HCT116 (cell line): ENCODE measurements at regions not wholly inside any gene's neighbourhood (a gene's known extent, or its start where the extent isn't known, plus 50 kb on each side); places are given as distances from the start of the nearest gene placed in this dataset.

Source experiments
- ATAC-seq: fragments of 200-7000 bp; cut with Tn5 transposase; 2 replicates; pipeline ENCODE4 v1.9.1; 2020; ENCODE audit warnings: mild to moderate bottlenecking, moderate library complexity
- BruUV-seq: library from RNA; stranded (reverse); fragments of 400-500 nt; replicated peaks from 2 replicates; lab custom pipeline; 2021; lab: Mats Ljungman, UMichigan
- CTCF ChIA-PET: fragments of 300-600 bp; sonication (Branson Sonifier 250); formaldehyde crosslinking; loops from one replicate; lab custom pipeline; 2021; ENCODE audit warnings: antibody characterized with exemption; lab: Charles Lee
- POLR2A ChIA-PET: fragments of 300-600, 350-600 bp; sonication (Branson Sonifier 250); formaldehyde crosslinking; loops from one replicate; lab custom pipeline; 2021; ENCODE audit warnings: antibody characterized with exemption; lab: Charles Lee
- RAD21 ChIA-PET, 2 experiments: fragments of 300-600 bp; sonication (Branson Sonifier 250); formaldehyde crosslinking; loops; one replicate each; lab custom pipeline; 2023; ENCODE audit warnings: low total read pairs in 2 of 2; ENCODE audit not compliant: uncharacterized antibody in 2 of 2, unreplicated experiment in 2 of 2, low non-redundant PET in 1 of 2; lab: Charles Lee
- DNase-seq: peaks from one replicate; pipeline ENCODE4 v3.0.0-alpha.2; 2010; ENCODE audit warnings: low read depth, low spot score
- H2AFZ ChIP-seq: fragments of 200-600 bp; shearing (Covaris generic), sonication (generic); 2 replicates; pipeline ENCODE4 v1.6.1; 2017; ENCODE audit warnings: low read depth, mixed run types, mixed read lengths, antibody characterized with exemption, low read length; ENCODE audit not compliant: poor library complexity, severe bottlenecking
- H3K27ac ChIP-seq: 2 replicates; pipeline ENCODE4 v1.5.1; 2012; ENCODE audit warnings: low read depth, low read length
- H3K27me3 ChIP-seq: fragments of 200-600 bp; sonication (generic); 2 replicates; pipeline ENCODE4 v1.6.1; 2016; ENCODE audit warnings: mixed run types, low read length, mixed read lengths; ENCODE audit not compliant: insufficient read depth
- H3K36me3 ChIP-seq, 2 experiments: fragments of 200-500 bp in 1 of 2; fragments of 200-600 bp in 1 of 2; sonication (Bioruptor generic) in 1 of 2; sonication (generic) in 1 of 2; 2 replicates each; pipeline versions ENCODE4 v1.5.1 to v1.6.1; 2014 to 2016; ENCODE audit warnings: low read length in 2 of 2, inconsistent platforms in 1 of 2, mixed read lengths in 1 of 2, mixed run types in 1 of 2; ENCODE audit not compliant: insufficient read depth in 2 of 2, control insufficient read depth in 1 of 2
- H3K4me1 ChIP-seq, 2 experiments: fragments of 200-600 bp in 1 of 2; sonication (generic) in 1 of 2; 2 replicates each; pipeline versions ENCODE4 v1.5.1 to v1.6.1; 2012 to 2017; ENCODE audit warnings: low read length in 2 of 2, inconsistent platforms in 1 of 2, mild to moderate bottlenecking in 1 of 2, mixed read lengths in 1 of 2, mixed run types in 1 of 2, moderate library complexity in 1 of 2; ENCODE audit not compliant: insufficient read depth in 2 of 2, control insufficient read depth in 1 of 2
- H3K4me2 ChIP-seq: fragments of 200-600 bp; sonication (generic); 2 replicates; pipeline ENCODE4 v1.6.1; 2017; ENCODE audit warnings: mixed run types, low read length, mixed read lengths
- H3K4me3 ChIP-seq, 2 experiments: fragments of 200-600 bp in 1 of 2; sonication (generic) in 1 of 2; replicated peaks in 1 of 2; 2 replicates each; pipeline ENCODE4 v1.5.1; 2011 to 2016; ENCODE audit warnings: low read length in 2 of 2, control low read depth in 1 of 2, low read depth in 1 of 2, mild to moderate bottlenecking in 1 of 2, mixed read lengths in 1 of 2, mixed run types in 1 of 2
- H3K79me2 ChIP-seq: fragments of 200-600 bp; sonication (generic); 2 replicates; pipeline ENCODE4 v1.6.1; 2017; ENCODE audit warnings: mild to moderate bottlenecking, mixed run types, low read length, moderate library complexity, mixed read lengths; ENCODE audit not compliant: insufficient read depth
- H3K9ac ChIP-seq: fragments of 200-600 bp; sonication (generic); 2 replicates; pipeline ENCODE4 v1.6.1; 2016; ENCODE audit warnings: low read length, mixed read lengths
- H3K9me2 ChIP-seq: fragments of 200-600 bp; sonication (generic), shearing (Covaris generic); 2 replicates; pipeline ENCODE4 v1.6.1; 2017; ENCODE audit warnings: mixed run types, mild to moderate bottlenecking, moderate library complexity; ENCODE audit not compliant: insufficient read depth
- H3K9me3 ChIP-seq, 2 experiments: fragments of 200-500 bp in 1 of 2; fragments of 200-600 bp in 1 of 2; sonication (Bioruptor generic) in 1 of 2; sonication (generic) in 1 of 2; 2 replicates each; pipeline ENCODE4 v1.6.1; 2014 to 2017; ENCODE audit warnings: low read length in 2 of 2, mixed read lengths in 2 of 2, inconsistent platforms in 1 of 2, low read depth in 1 of 2, mild to moderate bottlenecking in 1 of 2, mixed run types in 1 of 2, moderate library complexity in 1 of 2; ENCODE audit not compliant: control insufficient read depth in 1 of 2, insufficient read depth in 1 of 2
- H4K20me1 ChIP-seq: fragments of 200-600 bp; sonication (generic), shearing (Covaris generic); 2 replicates; pipeline ENCODE4 v1.6.1; 2017; ENCODE audit warnings: mixed run types, mild to moderate bottlenecking, moderate library complexity; ENCODE audit not compliant: insufficient read depth
- CTCF ChIP-seq, 3 experiments: fragments of 200-600 bp in 1 of 3; sonication (generic) in 1 of 3; IDR thresholded peaks in 2 of 3; conservative IDR thresholded peaks in 1 of 3; 2 replicates each; pipeline ENCODE4 v1.5.1; 2012 to 2017; ENCODE audit warnings: low read depth in 2 of 3, low read length in 2 of 3, antibody characterized with exemption in 1 of 3, borderline replicate concordance in 1 of 3, control low read depth in 1 of 3, mild to moderate bottlenecking in 1 of 3, mixed read lengths in 1 of 3, mixed run types in 1 of 3, moderate library complexity in 1 of 3; ENCODE audit not compliant: insufficient read depth in 1 of 3
- EZH2phosphoT487 ChIP-seq: fragments of 200-600 bp; IDR thresholded peaks from 2 replicates; pipeline ENCODE4 v1.6.1; 2018; ENCODE audit warnings: antibody characterized with exemption, borderline replicate concordance
- JUND ChIP-seq: IDR thresholded peaks from 2 replicates; pipeline ENCODE4 v1.6.1; 2012
- POLR2A ChIP-seq: IDR thresholded peaks from 2 replicates; pipeline ENCODE4 v1.7.0; 2011; ENCODE audit warnings: borderline replicate concordance; ENCODE audit not compliant: insufficient read depth, insufficient read length; ENCODE audit errors: extremely low read depth
- RAD21 ChIP-seq: IDR thresholded peaks from 2 replicates; pipeline ENCODE4 v1.6.1; 2012; ENCODE audit warnings: low read depth, mild to moderate bottlenecking
- SP1 ChIP-seq: IDR thresholded peaks from 2 replicates; pipeline ENCODE4 v1.6.1; 2012; ENCODE audit warnings: low read depth
- SRF ChIP-seq: IDR thresholded peaks from 2 replicates; pipeline ENCODE4 v1.6.1; 2012; ENCODE audit warnings: low read depth
- TCF7L2 ChIP-seq: IDR thresholded peaks from 2 replicates; pipeline ENCODE4 v1.7.0; 2011; ENCODE audit warnings: borderline replicate concordance, inconsistent platforms; ENCODE audit not compliant: insufficient read depth, insufficient read length; ENCODE audit errors: extremely low read depth
- YY1 ChIP-seq: IDR thresholded peaks from 2 replicates; pipeline ENCODE4 v1.6.1; 2011; ENCODE audit warnings: low read length, low read depth, moderate library complexity, mild to moderate bottlenecking; ENCODE audit not compliant: insufficient replicate concordance; ENCODE audit errors: extremely low read depth
- ZBTB33 ChIP-seq: IDR thresholded peaks from 2 replicates; pipeline ENCODE4 v1.6.1; 2011; ENCODE audit warnings: mild to moderate bottlenecking, low read length, moderate library complexity; ENCODE audit not compliant: insufficient replicate concordance; ENCODE audit errors: extremely low read depth
- ZNF274 ChIP-seq: fragments of 200-500 bp; sonication (Bioruptor generic); IDR thresholded peaks from 2 replicates; pipeline ENCODE4 v1.6.1; 2014; ENCODE audit warnings: mild to moderate bottlenecking, low read depth, low read length, inconsistent platforms
- intact Hi-C: fragments of 100-400 bp; cut with micrococcal nuclease; formaldehyde crosslinking; loops from 2 replicates; pipeline ENCODE4 v1.10.0; 2022

- Histone ChIP-seq H3K9me3 (no peaks in the 10 kb centered on the region), H3K4me2 (no peak overlapping the region), H3K27ac (no peak overlapping the region), H3K27me3 (no peaks in the 10 kb centered on the region), H3K4me3 (no peak overlapping the region), H3K4me1 (peaks cover 0 to 7% of the 10 kb centered on the region in 2 experiments; a peak in 2 of 4 replicates), H3K79me2 (no peaks in the 10 kb centered on the region), H3K9me2 (no peaks in the 10 kb centered on the region), H4K20me1 (no peaks in the 10 kb centered on the region), H2AFZ (no peak overlapping the region), H3K36me3 (no peaks in the 10 kb centered on the region), H3K9ac (no peak overlapping the region)
- no TSS peak for BruUV-seq
- no peak for ATAC-seq
- intact Hi-C loops = no loop called here
- no peak for DNase-seq
- POLR2A ChIA-PET = no interaction called here
- TF ChIP-seq SRF (no peak), ZBTB33 (no peak), YY1 (no peak), POLR2A (no peak), TCF7L2 (no peak), ZNF274 (no peak), CTCF (IDR thresholded peaks at IDR 0.05 in 2 of 3, conservative IDR thresholded peaks at IDR 0.05 in 1 of 3; ENCODE audit: borderline replicate concordance in 1 of 3, insufficient read depth in 1 of 3, low read depth in 2 of 3, low read length in 2 of 3) (no peak), JUND (no peak), RAD21 (no peak), SP1 (no peak), EZH2phosphoT487 (no peak)
- CTCF ChIA-PET = no interaction called here
- RAD21 ChIA-PET = no interaction called here
Observed at GRCh38 chr1:87408665-87409248, 80.1 kb downstream of the LMO4 start.
